ENCODE measurements at regions not wholly inside any gene's neighbourhood (a gene's known extent, or its start where the extent isn't known, plus 50 kb on each side); places are given as distances from the start of the nearest gene placed in this dataset.

DNA sequence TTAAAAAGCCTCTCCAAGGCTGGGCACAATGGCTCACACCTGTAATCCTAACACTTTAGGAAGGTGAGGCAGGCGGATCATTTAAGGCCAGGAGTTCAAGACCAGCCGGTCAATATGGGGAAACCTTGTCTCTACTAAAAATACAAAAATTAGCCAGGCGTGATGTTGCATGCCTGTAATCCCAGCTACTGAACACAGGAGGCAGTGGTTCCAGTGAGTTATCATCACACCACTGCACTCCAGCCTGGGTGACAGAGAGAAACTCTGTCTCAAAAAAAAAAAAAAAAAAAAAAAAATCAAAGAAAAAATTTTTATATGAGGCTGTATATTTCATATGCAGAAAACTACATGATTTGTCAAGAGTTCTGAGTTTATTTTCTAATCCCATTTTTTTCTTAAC lies 1107.1 kb upstream of the TMPRSS15 start:
- Histone ChIP-seq H2AK5ac (ENCODE audit: low read depth, low read length) (no peak overlapping the region), H3K4me2 (ENCODE audit: insufficient read depth, low read length, poor library complexity, severe bottlenecking) (no peak overlapping the region), H3K4ac (ENCODE audit: low read length) (no peak overlapping the region), H3K18ac (ENCODE audit: low read length) (no peak overlapping the region), H2BK12ac (ENCODE audit: low read length) (no peak overlapping the region), H2BK120ac (ENCODE audit: low read depth, low read length) (no peak overlapping the region), H3K23ac (ENCODE audit: low read depth, low read length, poor library complexity) (no peak overlapping the region), H3K27me3 (ENCODE audit: control insufficient read depth in 3 of 3, insufficient read depth in 3 of 3, low read depth in 1 of 3, low read length in 3 of 3) (no peaks in the 10 kb centered on the region), H4K8ac (ENCODE audit: low read depth, low read length) (no peak overlapping the region), H3K36me3 (replicated peaks in 1 of 2; ENCODE audit: control insufficient read depth in 2 of 2, insufficient read depth in 2 of 2, low read length in 2 of 2) (no peaks in the 10 kb centered on the region), H4K91ac (ENCODE audit: low read depth, low read length, poor library complexity) (no peak overlapping the region), H3K79me1 (ENCODE audit: low read depth, low read length) (no peaks in the 10 kb centered on the region), H2BK15ac (ENCODE audit: low read length) (no peak overlapping the region), H2BK5ac (ENCODE audit: low read length) (no peak overlapping the region), H3K4me3 (ENCODE audit: low read length in 2 of 2) (no peak overlapping the region), H3K9ac (ENCODE audit: low read depth, low read length, poor library complexity) (no peak overlapping the region), H3K4me1 (ENCODE audit: control insufficient read depth in 2 of 2, insufficient read depth in 1 of 2, low read depth in 1 of 2, low read length in 2 of 2) (peaks cover 0 to 2% of the 10 kb centered on the region in 2 donors), H2AFZ (ENCODE audit: low read length) (no peak overlapping the region), H3K27ac (replicated peaks; ENCODE audit: low read length) (no peak overlapping the region), H3K14ac (ENCODE audit: low read length) (no peak overlapping the region), H3K9me3 (replicated peaks in 1 of 2; ENCODE audit: control insufficient read depth in 2 of 2, insufficient read depth in 1 of 2, low read depth in 1 of 2, low read length in 2 of 2) (no peaks in the 10 kb centered on the region)
- no peak for DNase-seq (ENCODE audit: low spot score)
- no CpG with 5 or more reads among the region's 3 CpGs for WGBS, 2 donors (ENCODE audit: extremely low coverage in 2 of 2, insufficient read length in 2 of 2, insufficient replicate concordance in 1 of 2)

DNA sequence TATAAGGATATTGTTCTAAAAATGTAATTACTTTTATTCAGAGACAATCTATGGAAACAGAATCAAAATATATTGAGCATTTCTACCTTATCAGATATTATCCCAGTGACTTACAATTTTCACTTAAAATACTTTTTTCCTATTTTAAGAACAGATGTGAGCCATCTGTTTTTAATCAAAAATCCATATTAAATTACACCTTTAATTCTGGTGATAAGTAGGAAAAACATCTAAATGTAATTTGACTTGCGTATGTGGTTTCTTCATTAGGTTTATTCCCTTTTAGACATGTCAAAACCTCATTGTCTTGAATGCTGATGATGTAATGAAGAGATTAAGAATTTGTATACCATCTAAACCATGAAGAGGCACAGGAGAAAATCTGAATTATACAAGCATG lies 1118.8 kb upstream of the TMPRSS15 start:
- no peaks in the 10 kb centered on the region for H3K79me1 ChIP-seq (ENCODE audit: low read depth, low read length)
- DNase-seq (ENCODE audit: low spot score): no peak
- H4K91ac ChIP-seq (ENCODE audit: low read depth, low read length, poor library complexity): no peak overlapping the region
- H3K4ac ChIP-seq (ENCODE audit: low read length): no peak overlapping the region
- WGBS, 2 donors (ENCODE audit: extremely low coverage in 2 of 2, insufficient read length in 2 of 2, insufficient replicate concordance in 1 of 2): no CpG with 5 or more reads among the region's 1 CpG
- H3K36me3 ChIP-seq (replicated peaks in 1 of 2; ENCODE audit: control insufficient read depth in 2 of 2, insufficient read depth in 2 of 2, low read length in 2 of 2): no peaks in the 10 kb centered on the region
- H3K9me3 ChIP-seq (replicated peaks in 1 of 2; ENCODE audit: control insufficient read depth in 2 of 2, insufficient read depth in 1 of 2, low read depth in 1 of 2, low read length in 2 of 2): no peaks in the 10 kb centered on the region
- H3K23ac ChIP-seq (ENCODE audit: low read depth, low read length, poor library complexity): no peak overlapping the region
- H4K8ac ChIP-seq (ENCODE audit: low read depth, low read length): no peak overlapping the region
- no peak overlapping the region for H2BK12ac ChIP-seq (ENCODE audit: low read length)
- H3K9ac ChIP-seq (ENCODE audit: low read depth, low read length, poor library complexity): no peak overlapping the region
- no peak overlapping the region for H3K27ac ChIP-seq (replicated peaks; ENCODE audit: low read length)
- H2AK5ac ChIP-seq (ENCODE audit: low read depth, low read length): no peak overlapping the region
- H3K18ac ChIP-seq (ENCODE audit: low read length): no peak overlapping the region
- no peak overlapping the region for H2BK5ac ChIP-seq (ENCODE audit: low read length)
- H2BK15ac ChIP-seq (ENCODE audit: low read length): no peak overlapping the region
- no peak overlapping the region for H3K4me2 ChIP-seq (ENCODE audit: insufficient read depth, low read length, poor library complexity, severe bottlenecking)
- H2BK120ac ChIP-seq (ENCODE audit: low read depth, low read length): no peak overlapping the region
- peaks cover 0 to 5% of the 10 kb centered on the region in 2 donors for H3K4me1 ChIP-seq (ENCODE audit: control insufficient read depth in 2 of 2, insufficient read depth in 1 of 2, low read depth in 1 of 2, low read length in 2 of 2)
- H3K27me3 ChIP-seq (ENCODE audit: control insufficient read depth in 3 of 3, insufficient read depth in 3 of 3, low read depth in 1 of 3, low read length in 3 of 3): peaks cover 0 to 9% (median 0%) of the 10 kb centered on the region in 3 experiments
- no peak overlapping the region for H3K14ac ChIP-seq (ENCODE audit: low read length)
- no peak overlapping the region for H3K4me3 ChIP-seq (ENCODE audit: low read length in 2 of 2)
- no peak overlapping the region for H2AFZ ChIP-seq (ENCODE audit: low read length)

DNA sequence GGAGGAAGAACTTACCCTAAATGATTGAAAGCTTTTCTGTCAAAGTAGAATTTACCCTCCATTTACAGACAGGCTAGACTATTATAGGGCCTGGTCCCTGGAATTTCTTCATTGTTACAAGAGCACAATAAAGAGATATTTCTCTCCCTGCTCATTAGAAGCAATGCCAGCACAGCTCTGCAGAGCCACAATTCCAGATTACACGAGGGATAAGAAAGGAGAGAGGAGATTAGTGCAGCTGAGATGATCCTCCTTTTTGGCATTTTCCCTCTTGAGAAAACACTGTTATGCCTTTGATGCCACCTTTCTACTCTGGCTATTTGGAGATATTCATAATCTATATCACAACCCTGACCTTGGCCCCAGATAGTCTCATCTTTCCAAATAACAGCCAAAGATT lies 1119.5 kb upstream of the TMPRSS15 start:
- Histone ChIP-seq H2BK120ac (ENCODE audit: low read depth, low read length) (no peak overlapping the region), H3K9ac (ENCODE audit: low read depth, low read length, poor library complexity) (no peak overlapping the region), H3K9me3 (replicated peaks in 1 of 2; ENCODE audit: control insufficient read depth in 2 of 2, insufficient read depth in 1 of 2, low read depth in 1 of 2, low read length in 2 of 2) (no peaks in the 10 kb centered on the region), H4K91ac (ENCODE audit: low read depth, low read length, poor library complexity) (no peak overlapping the region), H3K79me1 (ENCODE audit: low read depth, low read length) (no peaks in the 10 kb centered on the region), H2AFZ (ENCODE audit: low read length) (no peak overlapping the region), H2BK12ac (ENCODE audit: low read length) (no peak overlapping the region), H3K4ac (ENCODE audit: low read length) (no peak overlapping the region), H2AK5ac (ENCODE audit: low read depth, low read length) (no peak overlapping the region), H4K8ac (ENCODE audit: low read depth, low read length) (no peak overlapping the region), H3K27me3 (ENCODE audit: control insufficient read depth in 3 of 3, insufficient read depth in 3 of 3, low read depth in 1 of 3, low read length in 3 of 3) (peaks cover 0 to 9% (median 0%) of the 10 kb centered on the region in 3 experiments), H3K36me3 (replicated peaks in 1 of 2; ENCODE audit: control insufficient read depth in 2 of 2, insufficient read depth in 2 of 2, low read length in 2 of 2) (no peaks in the 10 kb centered on the region), H3K27ac (replicated peaks; ENCODE audit: low read length) (no peak overlapping the region), H3K23ac (ENCODE audit: low read depth, low read length, poor library complexity) (no peak overlapping the region), H2BK15ac (ENCODE audit: low read length) (no peak overlapping the region), H3K14ac (ENCODE audit: low read length) (no peak overlapping the region), H3K4me1 (ENCODE audit: control insufficient read depth in 2 of 2, insufficient read depth in 1 of 2, low read depth in 1 of 2, low read length in 2 of 2) (peaks cover 0 to 5% of the 10 kb centered on the region in 2 donors), H2BK5ac (ENCODE audit: low read length) (no peak overlapping the region), H3K4me3 (ENCODE audit: low read length in 2 of 2) (no peak overlapping the region), H3K4me2 (ENCODE audit: insufficient read depth, low read length, poor library complexity, severe bottlenecking) (no peak overlapping the region), H3K18ac (ENCODE audit: low read length) (no peak overlapping the region)
- DNase-seq (ENCODE audit: low spot score): peak; percentile 4
- WGBS, 2 donors (ENCODE audit: extremely low coverage in 2 of 2, insufficient read length in 2 of 2, insufficient replicate concordance in 1 of 2): no CpG with 5 or more reads among the region's 1 CpG

DNA sequence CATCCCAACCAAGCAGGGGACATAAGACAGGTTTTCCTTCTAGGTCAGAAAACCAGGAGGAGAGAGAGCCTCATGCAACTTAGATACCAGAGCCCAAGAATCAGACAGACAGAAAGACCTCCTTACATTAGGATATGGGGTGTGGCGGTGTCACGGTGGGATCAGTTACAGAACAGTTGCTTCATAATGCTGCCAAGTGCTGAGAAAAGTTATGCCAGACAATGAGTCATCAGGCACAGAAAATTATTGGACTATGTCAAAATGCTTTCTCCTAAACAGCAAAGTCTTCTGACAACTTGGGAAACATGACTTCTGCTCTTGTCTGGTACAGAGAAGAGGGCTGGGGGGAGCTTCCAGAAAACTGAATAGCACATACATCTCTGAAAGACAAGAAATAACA lies 1120.2 kb upstream of the TMPRSS15 start:
- H3K9ac ChIP-seq (ENCODE audit: low read depth, low read length, poor library complexity): no peak overlapping the region
- no CpG with 5 or more reads among the region's 2 CpGs for WGBS, 2 donors (ENCODE audit: extremely low coverage in 2 of 2, insufficient read length in 2 of 2, insufficient replicate concordance in 1 of 2)
- no peaks in the 10 kb centered on the region for H3K79me1 ChIP-seq (ENCODE audit: low read depth, low read length)
- H3K4ac ChIP-seq (ENCODE audit: low read length): no peak overlapping the region
- no peak overlapping the region for H2AFZ ChIP-seq (ENCODE audit: low read length)
- H3K4me3 ChIP-seq (ENCODE audit: low read length in 2 of 2): no peak overlapping the region
- H3K27me3 ChIP-seq (ENCODE audit: control insufficient read depth in 3 of 3, insufficient read depth in 3 of 3, low read depth in 1 of 3, low read length in 3 of 3): peaks cover 0 to 14% (median 0%) of the 10 kb centered on the region in 3 experiments
- H3K9me3 ChIP-seq (replicated peaks in 1 of 2; ENCODE audit: control insufficient read depth in 2 of 2, insufficient read depth in 1 of 2, low read depth in 1 of 2, low read length in 2 of 2): no peaks in the 10 kb centered on the region
- H2BK120ac ChIP-seq (ENCODE audit: low read depth, low read length): no peak overlapping the region
- H3K18ac ChIP-seq (ENCODE audit: low read length): no peak overlapping the region
- no peak for DNase-seq (ENCODE audit: low spot score)
- peaks cover 0 to 5% of the 10 kb centered on the region in 2 donors for H3K4me1 ChIP-seq (ENCODE audit: control insufficient read depth in 2 of 2, insufficient read depth in 1 of 2, low read depth in 1 of 2, low read length in 2 of 2)
- H3K27ac ChIP-seq (replicated peaks; ENCODE audit: low read length): no peak overlapping the region
- no peak overlapping the region for H2BK15ac ChIP-seq (ENCODE audit: low read length)
- no peak overlapping the region for H2AK5ac ChIP-seq (ENCODE audit: low read depth, low read length)
- no peak overlapping the region for H3K14ac ChIP-seq (ENCODE audit: low read length)
- no peaks in the 10 kb centered on the region for H3K36me3 ChIP-seq (replicated peaks in 1 of 2; ENCODE audit: control insufficient read depth in 2 of 2, insufficient read depth in 2 of 2, low read length in 2 of 2)
- H3K4me2 ChIP-seq (ENCODE audit: insufficient read depth, low read length, poor library complexity, severe bottlenecking): no peak overlapping the region
- no peak overlapping the region for H4K8ac ChIP-seq (ENCODE audit: low read depth, low read length)
- no peak overlapping the region for H3K23ac ChIP-seq (ENCODE audit: low read depth, low read length, poor library complexity)
- H2BK12ac ChIP-seq (ENCODE audit: low read length): no peak overlapping the region
- no peak overlapping the region for H4K91ac ChIP-seq (ENCODE audit: low read depth, low read length, poor library complexity)
- H2BK5ac ChIP-seq (ENCODE audit: low read length): no peak overlapping the region

Data from neuronal stem cell (in vitro differentiated cells).